ENCODE measurements at regions not wholly inside any gene's neighbourhood (a gene's known extent, or its start where the extent isn't known, plus 50 kb on each side); places are given as distances from the start of the nearest gene placed in this dataset.
A peak's percentile ranks its signal among the peaks of the same experiment; 100 is the strongest.

DNA sequence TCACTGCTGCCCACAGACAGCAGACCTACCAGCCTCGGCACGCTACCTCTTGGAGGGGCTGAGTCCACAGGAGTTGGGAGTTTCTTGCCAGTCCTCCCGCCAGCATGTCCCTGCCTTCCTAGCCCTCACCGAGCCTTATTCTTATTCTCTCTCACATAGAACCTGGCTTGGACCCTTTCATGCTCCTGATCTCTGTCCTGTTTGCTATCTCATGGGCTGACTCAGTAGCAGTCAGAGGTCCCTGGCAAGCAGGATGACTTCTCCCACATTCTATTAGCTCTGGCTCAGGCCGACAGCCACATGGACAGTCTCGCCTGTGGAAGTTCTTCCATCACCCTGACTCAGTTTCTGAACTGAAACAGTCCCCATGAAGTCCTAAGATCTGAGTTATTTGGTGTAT is 79.5 kb upstream of the ADRA1D start:
- no peak overlapping the region for H3K27ac Mint-ChIP-seq
- no peaks in the 10 kb centered on the region for H3K4me1 Mint-ChIP-seq
- peaks cover 5% of the 10 kb centered on the region for H3K27me3 Mint-ChIP-seq (ENCODE audit: low read depth)
- H3K9me3 Mint-ChIP-seq: peaks cover 11% of the 10 kb centered on the region
- no peak overlapping the region for H3K4me3 Mint-ChIP-seq
- DNase-seq (ENCODE audit: low spot score in 2 of 2, unreplicated experiment in 2 of 2): no peak
- H3K36me3 Mint-ChIP-seq: no peaks in the 10 kb centered on the region
- TF ChIP-seq, protein P1, sequence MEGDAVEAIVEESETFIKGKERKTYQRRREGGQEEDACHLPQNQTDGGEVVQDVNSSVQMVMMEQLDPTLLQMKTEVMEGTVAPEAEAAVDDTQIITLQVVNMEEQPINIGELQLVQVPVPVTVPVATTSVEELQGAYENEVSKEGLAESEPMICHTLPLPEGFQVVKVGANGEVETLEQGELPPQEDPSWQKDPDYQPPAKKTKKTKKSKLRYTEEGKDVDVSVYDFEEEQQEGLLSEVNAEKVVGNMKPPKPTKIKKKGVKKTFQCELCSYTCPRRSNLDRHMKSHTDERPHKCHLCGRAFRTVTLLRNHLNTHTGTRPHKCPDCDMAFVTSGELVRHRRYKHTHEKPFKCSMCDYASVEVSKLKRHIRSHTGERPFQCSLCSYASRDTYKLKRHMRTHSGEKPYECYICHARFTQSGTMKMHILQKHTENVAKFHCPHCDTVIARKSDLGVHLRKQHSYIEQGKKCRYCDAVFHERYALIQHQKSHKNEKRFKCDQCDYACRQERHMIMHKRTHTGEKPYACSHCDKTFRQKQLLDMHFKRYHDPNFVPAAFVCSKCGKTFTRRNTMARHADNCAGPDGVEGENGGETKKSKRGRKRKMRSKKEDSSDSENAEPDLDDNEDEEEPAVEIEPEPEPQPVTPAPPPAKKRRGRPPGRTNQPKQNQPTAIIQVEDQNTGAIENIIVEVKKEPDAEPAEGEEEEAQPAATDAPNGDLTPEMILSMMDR (IDR thresholded peaks at IDR 0.05; ENCODE audit: unreplicated experiment): no peak

- H3K4me3 Mint-ChIP-seq: no peak overlapping the region
- peaks cover 11% of the 10 kb centered on the region for H3K9me3 Mint-ChIP-seq
- H3K36me3 Mint-ChIP-seq: no peaks in the 10 kb centered on the region
- H3K27ac Mint-ChIP-seq: no peak overlapping the region
- peak in 1 of 2 experiments; percentile 30 for DNase-seq (ENCODE audit: low spot score in 2 of 2, unreplicated experiment in 2 of 2)
- H3K4me1 Mint-ChIP-seq: no peaks in the 10 kb centered on the region
- TF ChIP-seq, protein P1 (IDR thresholded peaks at IDR 0.05; ENCODE audit: unreplicated experiment): no peak
- peaks cover 6% of the 10 kb centered on the region for H3K27me3 Mint-ChIP-seq (ENCODE audit: low read depth)
Observed at GRCh38 chr20:4327956-4328355, 78.9 kb upstream of the ADRA1D start.

GRCh38 chr20:4326195-4327065 is 77.3 kb upstream of the ADRA1D start:
- H3K4me1 Mint-ChIP-seq: no peaks in the 10 kb centered on the region
- no peaks in the 10 kb centered on the region for H3K36me3 Mint-ChIP-seq
- peaks cover 14% of the 10 kb centered on the region for H3K27me3 Mint-ChIP-seq (ENCODE audit: low read depth)
- H3K27ac Mint-ChIP-seq: no peak overlapping the region
- TF ChIP-seq, protein P1 (IDR thresholded peaks at IDR 0.05; ENCODE audit: unreplicated experiment): no peak
- H3K9me3 Mint-ChIP-seq: peaks cover 11% of the 10 kb centered on the region
- no peak overlapping the region for H3K4me3 Mint-ChIP-seq
- peak in 1 of 2 experiments; percentile 14 for DNase-seq (ENCODE audit: low spot score in 2 of 2, unreplicated experiment in 2 of 2)

DNA sequence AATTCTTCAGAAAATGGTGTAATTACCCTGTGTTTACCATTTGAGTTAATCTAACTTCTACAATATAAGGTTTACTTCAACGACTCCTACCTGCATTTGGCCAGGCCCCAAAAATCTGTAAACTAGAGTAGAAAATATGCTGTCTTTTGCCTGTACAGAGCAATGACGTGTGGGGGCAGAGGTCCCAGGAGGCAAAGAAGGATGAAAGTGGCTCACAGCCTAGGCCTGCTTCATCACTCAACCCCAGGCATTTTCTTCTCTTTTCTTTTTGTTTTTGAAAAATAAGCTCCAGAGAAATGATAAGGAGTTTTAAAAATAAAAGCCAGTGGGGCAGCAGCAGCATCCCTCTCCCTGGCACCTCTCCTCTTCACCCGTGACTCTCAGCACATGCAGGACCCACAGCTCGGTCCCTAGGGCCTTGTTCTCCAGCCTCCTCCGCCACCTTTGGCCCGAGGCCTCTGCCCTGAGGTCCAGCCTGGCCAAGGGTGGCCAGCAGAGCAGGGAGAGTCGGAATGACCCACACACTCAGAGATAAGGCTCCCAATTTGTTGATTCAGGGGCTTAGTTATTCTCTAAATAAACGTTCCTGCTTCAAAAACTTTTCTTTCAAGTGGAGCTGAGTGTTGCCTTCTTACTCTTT is 76.6 kb upstream of the ADRA1D start:
- TF ChIP-seq, protein P1 (IDR thresholded peaks at IDR 0.05; ENCODE audit: unreplicated experiment): no peak
- peak in 1 of 2 experiments; percentile 14 for DNase-seq (ENCODE audit: low spot score in 2 of 2, unreplicated experiment in 2 of 2)
- Mint-ChIP-seq H3K36me3 (no peaks in the 10 kb centered on the region), H3K9me3 (peaks cover 11% of the 10 kb centered on the region), H3K4me3 (no peak overlapping the region), H3K4me1 (no peaks in the 10 kb centered on the region), H3K27me3 (ENCODE audit: low read depth) (peaks cover 18% of the 10 kb centered on the region), H3K27ac (no peak overlapping the region)

DNA sequence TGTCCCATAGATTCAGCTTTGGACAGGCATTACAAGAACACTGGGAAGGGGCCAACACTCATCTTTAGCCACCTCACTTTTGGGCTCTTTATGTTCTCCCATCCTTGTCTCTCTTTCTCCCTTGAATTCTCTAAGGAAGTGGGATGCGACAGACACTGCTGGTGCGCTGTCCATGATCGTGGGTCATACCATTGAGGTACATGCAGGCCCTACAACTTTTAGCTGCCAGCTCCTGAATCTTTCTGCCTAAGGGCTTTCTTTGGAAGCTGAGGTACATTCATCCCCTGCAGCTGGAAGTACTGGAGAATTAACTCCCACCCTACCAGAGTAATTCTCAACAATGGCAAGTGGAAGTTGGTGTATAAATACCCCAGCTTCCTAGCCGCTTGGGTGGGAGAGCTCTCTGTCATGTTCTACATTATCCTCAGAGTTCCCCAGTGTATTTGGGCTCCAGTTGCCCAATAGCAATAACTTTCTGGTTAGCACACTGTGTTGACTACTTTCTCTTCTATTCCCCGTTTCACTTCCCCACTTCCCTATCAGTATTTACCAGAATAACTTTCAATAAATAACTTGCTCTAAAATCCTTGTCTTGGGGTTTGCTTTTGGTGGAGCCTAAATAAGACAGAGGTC is 75.6 kb upstream of the ADRA1D start:
- Mint-ChIP-seq H3K27ac (no peak overlapping the region), H3K36me3 (no peaks in the 10 kb centered on the region), H3K27me3 (ENCODE audit: low read depth) (peaks cover 18% of the 10 kb centered on the region), H3K4me1 (no peaks in the 10 kb centered on the region), H3K4me3 (no peak overlapping the region), H3K9me3 (peaks cover 11% of the 10 kb centered on the region)
- peak in 1 of 2 experiments; percentile 22 for DNase-seq (ENCODE audit: low spot score in 2 of 2, unreplicated experiment in 2 of 2)
- TF ChIP-seq, protein P1 (IDR thresholded peaks at IDR 0.05; ENCODE audit: unreplicated experiment): no peak

All from mesothelial cell of epicardium (in vitro differentiated cells).